K562 (cell line): ENCODE measurements at regions not wholly inside any gene's neighbourhood (a gene's known extent, or its start where the extent isn't known, plus 50 kb on each side); places are given as distances from the start of the nearest gene placed in this dataset.

Source experiments
- ATAC-seq: fragments of 200-7000 bp; cut with Tn5 transposase; 3 replicates; pipeline ENCODE4 v1.9.1; 2020; ENCODE audit warnings: moderate library complexity
- BruUV-seq: library from RNA; stranded (reverse); fragments of 400-500 nt; replicated peaks from 2 replicates; lab custom pipeline; 2021; lab: Mats Ljungman, UMichigan
- CTCF ChIA-PET: fragments of 300-600 bp; formaldehyde crosslinking; extraction: SDS; loops from one replicate; lab custom pipeline; 2021; ENCODE audit warnings: low intra/inter-chr PET ratio; lab: Yijun Ruan, JAX
- POLR2A ChIA-PET: fragments of 300-600, 350-650 bp; sonication (Branson Sonifier 250); formaldehyde crosslinking; extraction: SDS; loops from one replicate; lab custom pipeline; 2021; ENCODE audit warnings: antibody characterized with exemption, inconsistent platforms; lab: Yijun Ruan, JAX
- DNase-seq, 4 experiments: peaks; one replicate each; pipeline versions ENCODE4 v3.0.0 to v3.0.0-alpha.2; 2011 to 2018; ENCODE audit warnings: low spot score in 3 of 4, mixed read lengths in 3 of 4; ENCODE audit errors: extremely low read depth in 1 of 4
- FAIRE-seq: peaks from 2 replicates; lab custom pipeline; 2011; peaks lifted over from hg19 to GRCh38; lab: Jason Lieb, UNC
- H2AFZ ChIP-seq: 2 replicates; pipeline ENCODE4 v1.6.0; 2011; ENCODE audit warnings: low read depth, low read length, control low read depth, inconsistent platforms
- H3K27ac ChIP-seq: fragments of 200-600 bp; 3 replicates; pipeline ENCODE4 v1.8.0; 2011; ENCODE audit warnings: low read depth, mild to moderate bottlenecking, control low read depth, inconsistent platforms, low read length, moderate library complexity, mixed read lengths; ENCODE audit errors: extremely low read depth
- H3K27me3 ChIP-seq, 2 experiments: fragments of 300-600 bp in 1 of 2; 2 replicates in 1 of 2; 3 replicates in 1 of 2; pipeline versions ENCODE4 v1.6.0 to v1.8.0; 2011; ENCODE audit warnings: inconsistent platforms in 2 of 2, low read length in 2 of 2, mild to moderate bottlenecking in 1 of 2, mixed read lengths in 1 of 2, moderate library complexity in 1 of 2; ENCODE audit not compliant: control insufficient read depth in 2 of 2, insufficient read depth in 2 of 2
- H3K36me3 ChIP-seq: fragments of 300-600 bp; 3 replicates; pipeline ENCODE4 v1.8.0; 2011; ENCODE audit warnings: mild to moderate bottlenecking, low read length, inconsistent platforms; ENCODE audit not compliant: control insufficient read depth, insufficient read depth
- H3K4me1 ChIP-seq, 2 experiments: fragments of 200-600 bp in 1 of 2; replicated peaks in 1 of 2; 2 replicates in 1 of 2; 3 replicates in 1 of 2; pipeline versions ENCODE4 v1.5.1 to v1.8.0; 2011; ENCODE audit warnings: inconsistent platforms in 2 of 2, low read length in 2 of 2, mild to moderate bottlenecking in 1 of 2, mixed read lengths in 1 of 2, moderate library complexity in 1 of 2; ENCODE audit not compliant: control insufficient read depth in 2 of 2, insufficient read depth in 2 of 2
- H3K4me2 ChIP-seq: 2 replicates; pipeline ENCODE4 v1.6.1; 2011; ENCODE audit warnings: low read length, control low read depth, inconsistent platforms, mixed read lengths; ENCODE audit not compliant: insufficient read depth
- H3K4me3 ChIP-seq: fragments of 200-600 bp; sonication (generic), shearing (Covaris generic); 2 replicates; pipeline ENCODE4 v1.5.1; 2016; ENCODE audit warnings: control low read depth, inconsistent platforms
- H3K79me2 ChIP-seq: fragments of 200-600 bp; 3 replicates; pipeline ENCODE4 v1.8.0; 2011; ENCODE audit warnings: low read length, inconsistent platforms; ENCODE audit not compliant: control insufficient read depth, insufficient read depth
- H3K9ac ChIP-seq, 2 experiments: 2 replicates each; pipeline versions ENCODE4 v1.6.0 to v1.6.1; 2011; ENCODE audit warnings: low read depth in 2 of 2, low read length in 2 of 2, control low read depth in 1 of 2, inconsistent platforms in 1 of 2, mild to moderate bottlenecking in 1 of 2, mixed read lengths in 1 of 2; ENCODE audit not compliant: insufficient read depth in 1 of 2
- H3K9me1 ChIP-seq: one replicate; pipeline ENCODE4 v1.6.0; 2011; ENCODE audit warnings: inconsistent platforms, mild to moderate bottlenecking, low read length, moderate library complexity; ENCODE audit not compliant: control insufficient read depth, insufficient read depth
- H3K9me3 ChIP-seq: replicated peaks from 2 replicates; pipeline ENCODE4 v1.5.1; 2011; ENCODE audit warnings: low read depth, low read length, inconsistent platforms; ENCODE audit not compliant: control insufficient read depth, insufficient read depth
- H4K20me1 ChIP-seq: replicated peaks from 2 replicates; pipeline ENCODE4 v1.6.1; 2011; ENCODE audit warnings: low read length, inconsistent platforms, mixed read lengths; ENCODE audit not compliant: control insufficient read depth, insufficient read depth
- BCOR ChIP-seq: fragments of 450-650 bp; IDR thresholded peaks from 2 replicates; pipeline ENCODE4 v1.6.1; 2016
- DPF2 ChIP-seq: fragments of 450-650 bp; IDR thresholded peaks from 2 replicates; pipeline ENCODE4 v1.6.1; 2016
- FOXK2 ChIP-seq, 2 experiments: fragments of 450-650 bp; IDR thresholded peaks in 1 of 2; conservative IDR thresholded peaks in 1 of 2; 2 replicates each; pipeline ENCODE4 v1.6.1; 2016; ENCODE audit warnings: low read depth in 2 of 2, mild to moderate bottlenecking in 1 of 2
- SREBF2 ChIP-seq: sonication (generic); formaldehyde crosslinking; IDR thresholded peaks from 2 replicates; pipeline ENCODE4 v1.4.0; 2020; ENCODE audit warnings: mild to moderate bottlenecking, missing genetic modification reagents
- WGBS: fragments of 100-300 bp; shearing (Covaris generic); methylation state at CpG from one replicate; pipeline ENCODE4 v1.1.6; 2016; ENCODE audit warnings: low coverage, mixed read lengths; ENCODE audit not compliant: insufficient coverage; ENCODE audit errors: missing lambda C conversion rate; 5-methylcytosine and 5-hydroxymethylcytosine counted together
- in situ Hi-C: fragments of 300-500 bp; cut with MboI; formaldehyde crosslinking; loops from 4 replicates; pipeline ENCODE4 v1.15.0; 2018; ENCODE audit warnings: inconsistent platforms, mixed read lengths
- intact Hi-C: fragments of 100-400 bp; cut with micrococcal nuclease; formaldehyde crosslinking; loops from 2 replicates; pipeline ENCODE4 v1.14.2; 2022
- TF ChIP-seq, protein P1 (sequence below): fragments of 450-650 bp; IDR thresholded peaks from 2 replicates; pipeline ENCODE4 v1.6.1; 2016; ENCODE audit warnings: antibody characterized with exemption
- TF ChIP-seq, protein P2 (sequence below), 2 experiments: fragments of 450-650 bp; formaldehyde crosslinking in 1 of 2; IDR thresholded peaks; 2 replicates each; pipeline versions ENCODE4 v1.4.0 to v1.6.1; 2014 to 2020; ENCODE audit warnings: mild to moderate bottlenecking in 2 of 2, borderline replicate concordance in 1 of 2, low read depth in 1 of 2

DNA sequence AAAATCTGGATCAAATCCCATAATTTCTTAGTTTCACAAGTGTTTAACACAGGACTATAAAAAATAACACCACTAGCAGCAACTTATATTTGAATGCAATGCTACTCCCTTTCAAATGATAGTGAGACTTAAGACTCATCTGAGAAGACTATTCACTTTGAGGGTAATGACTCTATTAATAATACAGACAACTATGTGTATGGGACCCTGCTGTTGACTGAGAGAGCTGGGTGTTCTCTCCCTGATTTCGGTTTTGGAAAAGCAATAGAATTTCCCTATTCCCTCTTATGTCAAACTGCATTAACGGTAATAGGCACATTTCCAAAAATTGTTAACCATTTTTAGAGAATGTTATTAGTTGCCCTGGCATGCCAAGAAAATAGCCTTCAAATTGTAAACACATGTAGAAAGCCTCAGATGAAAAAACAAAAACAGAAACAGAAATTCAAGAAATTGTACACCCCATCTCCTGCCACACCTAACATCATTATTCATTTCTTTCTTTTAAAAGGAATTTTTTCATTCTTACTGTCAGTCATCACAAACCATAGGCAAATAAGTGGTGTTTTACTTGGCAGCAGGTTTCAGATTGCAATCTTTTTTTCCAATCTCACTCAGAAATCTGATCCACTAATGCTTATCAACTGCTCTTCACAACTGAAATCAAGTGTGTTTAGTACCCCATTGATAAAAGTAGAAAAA lies 153.7 kb downstream of the TFPI2 start:
- no peak overlapping the region for H3K4me3 ChIP-seq
- H3K9me3 ChIP-seq = no peaks in the 10 kb centered on the region
- ChIA-PET POLR2A (no interaction called here), CTCF (no interaction called here)
- ATAC-seq (no peak), DNase-seq (no peak), FAIRE-seq (no peak)
- 0% methylated on average over 2 of the region's 2 CpGs for WGBS
- no peaks in the 10 kb centered on the region for H3K27me3 ChIP-seq
- in situ Hi-C loops (no loop called here), intact Hi-C loops (no loop called here)
- H3K27ac ChIP-seq = no peak overlapping the region
- no peaks in the 10 kb centered on the region for H4K20me1 ChIP-seq
- H3K36me3 ChIP-seq = no peaks in the 10 kb centered on the region
- H3K4me1 ChIP-seq = no peaks in the 10 kb centered on the region
- BruUV-seq = no TSS peak
- no peak overlapping the region for H2AFZ ChIP-seq
- H3K9me1 ChIP-seq = no peaks in the 10 kb centered on the region
- no peaks in the 10 kb centered on the region for H3K79me2 ChIP-seq
- TF ChIP-seq, protein P1, sequence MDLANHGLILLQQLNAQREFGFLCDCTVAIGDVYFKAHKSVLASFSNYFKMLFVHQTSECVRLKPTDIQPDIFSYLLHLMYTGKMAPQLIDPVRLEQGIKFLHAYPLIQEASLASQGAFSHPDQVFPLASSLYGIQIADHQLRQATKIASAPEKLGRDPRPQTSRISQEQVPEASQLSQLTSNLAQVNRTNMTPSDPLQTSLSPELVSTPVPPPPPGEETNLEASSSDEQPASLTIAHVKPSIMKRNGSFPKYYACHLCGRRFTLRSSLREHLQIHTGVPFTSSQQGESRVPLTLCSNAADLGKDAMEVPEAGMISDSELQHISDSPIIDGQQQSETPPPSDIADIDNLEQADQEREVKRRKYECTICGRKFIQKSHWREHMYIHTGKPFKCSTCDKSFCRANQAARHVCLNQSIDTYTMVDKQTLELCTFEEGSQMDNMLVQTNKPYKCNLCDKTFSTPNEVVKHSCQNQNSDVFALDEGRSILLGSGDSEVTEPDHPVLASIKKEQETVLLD = no peak
- TF ChIP-seq FOXK2 (conservative IDR thresholded peaks at IDR 0.05 in 1 of 2, IDR thresholded peaks at IDR 0.05 in 1 of 2; ENCODE audit: low read depth in 2 of 2) = no peak
- TF ChIP-seq, all 486 proteins: peak for 0
- H3K4me2 ChIP-seq = no peak overlapping the region
- H3K9ac ChIP-seq = no peak overlapping the region

DNA sequence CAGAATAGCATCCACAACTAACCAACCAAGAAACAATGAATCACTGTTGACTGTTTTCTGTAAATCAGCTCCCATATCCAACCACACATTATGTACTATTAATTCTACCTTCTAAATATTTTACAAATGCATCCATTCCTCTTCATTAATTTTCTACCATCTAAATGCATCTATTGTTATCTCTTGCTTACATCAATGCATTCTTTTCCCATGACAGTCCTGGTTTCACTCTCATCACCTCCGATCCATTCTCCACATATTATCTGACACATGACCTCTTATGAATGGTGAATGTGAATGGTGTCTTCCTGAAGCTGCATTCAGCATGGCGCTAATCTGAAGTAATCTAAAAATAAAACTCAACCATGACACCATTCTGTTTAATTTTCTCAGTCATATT lies 153.8 kb upstream of the CALCR start:
- Histone ChIP-seq H3K4me1 (no peaks in the 10 kb centered on the region), H3K27ac (no peak overlapping the region), H3K4me2 (no peak overlapping the region), H2AFZ (no peak overlapping the region), H3K4me3 (no peak overlapping the region), H3K27me3 (no peaks in the 10 kb centered on the region), H3K9ac (no peak overlapping the region), H3K9me1 (no peaks in the 10 kb centered on the region), H3K79me2 (no peaks in the 10 kb centered on the region), H3K36me3 (no peaks in the 10 kb centered on the region), H3K9me3 (no peaks in the 10 kb centered on the region), H4K20me1 (no peaks in the 10 kb centered on the region)
- FAIRE-seq = no peak
- DNase-seq = no peak
- ChIA-PET POLR2A (no interaction called here), CTCF (no interaction called here)
- WGBS = 2% methylated on average over 2 of the region's 2 CpGs
- in situ Hi-C loops = no loop called here
- intact Hi-C loops = loop anchor here (10.0 kb wide), 1 partner anchor 507 kb away; no protein-coding TSS in a partner anchor
- ATAC-seq = no peak
- no TSS peak for BruUV-seq
- TF ChIP-seq BCOR (no peak), SREBF2 (CRISPR knock-in tag) (no peak), DPF2 (no peak)
- TF ChIP-seq, protein P2, sequence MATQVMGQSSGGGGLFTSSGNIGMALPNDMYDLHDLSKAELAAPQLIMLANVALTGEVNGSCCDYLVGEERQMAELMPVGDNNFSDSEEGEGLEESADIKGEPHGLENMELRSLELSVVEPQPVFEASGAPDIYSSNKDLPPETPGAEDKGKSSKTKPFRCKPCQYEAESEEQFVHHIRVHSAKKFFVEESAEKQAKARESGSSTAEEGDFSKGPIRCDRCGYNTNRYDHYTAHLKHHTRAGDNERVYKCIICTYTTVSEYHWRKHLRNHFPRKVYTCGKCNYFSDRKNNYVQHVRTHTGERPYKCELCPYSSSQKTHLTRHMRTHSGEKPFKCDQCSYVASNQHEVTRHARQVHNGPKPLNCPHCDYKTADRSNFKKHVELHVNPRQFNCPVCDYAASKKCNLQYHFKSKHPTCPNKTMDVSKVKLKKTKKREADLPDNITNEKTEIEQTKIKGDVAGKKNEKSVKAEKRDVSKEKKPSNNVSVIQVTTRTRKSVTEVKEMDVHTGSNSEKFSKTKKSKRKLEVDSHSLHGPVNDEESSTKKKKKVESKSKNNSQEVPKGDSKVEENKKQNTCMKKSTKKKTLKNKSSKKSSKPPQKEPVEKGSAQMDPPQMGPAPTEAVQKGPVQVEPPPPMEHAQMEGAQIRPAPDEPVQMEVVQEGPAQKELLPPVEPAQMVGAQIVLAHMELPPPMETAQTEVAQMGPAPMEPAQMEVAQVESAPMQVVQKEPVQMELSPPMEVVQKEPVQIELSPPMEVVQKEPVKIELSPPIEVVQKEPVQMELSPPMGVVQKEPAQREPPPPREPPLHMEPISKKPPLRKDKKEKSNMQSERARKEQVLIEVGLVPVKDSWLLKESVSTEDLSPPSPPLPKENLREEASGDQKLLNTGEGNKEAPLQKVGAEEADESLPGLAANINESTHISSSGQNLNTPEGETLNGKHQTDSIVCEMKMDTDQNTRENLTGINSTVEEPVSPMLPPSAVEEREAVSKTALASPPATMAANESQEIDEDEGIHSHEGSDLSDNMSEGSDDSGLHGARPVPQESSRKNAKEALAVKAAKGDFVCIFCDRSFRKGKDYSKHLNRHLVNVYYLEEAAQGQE (IDR thresholded peaks at IDR 0.05; ENCODE audit: borderline replicate concordance) = no peak
- TF ChIP-seq, protein P2 (CRISPR knock-in tag; IDR thresholded peaks at IDR 0.05; ENCODE audit: low read depth) = no peak
